Left hindlimb (tissue), 1 donor: ENCODE measurements at regions not wholly inside any gene's neighbourhood (a gene's known extent, or its start where the extent isn't known, plus 50 kb on each side); places are given as distances from the start of the nearest gene placed in this dataset.
A peak's percentile ranks its signal among the peaks of the same experiment; 100 is the strongest.

Experiments
- DNase-seq: peaks from one replicate; pipeline ENCODE4 v3.0.0-alpha.2; 2018

- DNase-seq, result no peak
These were observed 240.8 kb upstream of the ZPLD1 start for GRCh38 chr3:102194001-102194400.

- DNase-seq, result no peak
These were observed 240.1 kb upstream of the ZPLD1 start for GRCh38 chr3:102194760-102195159.

GRCh38 chr3:102195198-102195948, 239.4 kb upstream of the ZPLD1 start:
- no peak for DNase-seq

- DNase-seq, result no peak
These were observed 234.7 kb upstream of the ZPLD1 start for GRCh38 chr3:102200126-102200525.

- no peak for DNase-seq
These were observed 234.3 kb upstream of the ZPLD1 start for GRCh38 chr3:102200560-102200959.

GRCh38 chr3:102205647-102206046, 229.2 kb upstream of the ZPLD1 start:
- no peak for DNase-seq

- DNase-seq, result peak; percentile 64
These were observed 228.2 kb upstream of the ZPLD1 start for GRCh38 chr3:102206511-102207031.

- DNase-seq, result peak; percentile 52
These were observed 227.7 kb upstream of the ZPLD1 start for GRCh38 chr3:102207151-102207571.

- no peak for DNase-seq
These were observed 219.6 kb upstream of the ZPLD1 start for GRCh38 chr3:102215166-102215565.

- no peak for DNase-seq
These were observed 211.7 kb upstream of the ZPLD1 start for GRCh38 chr3:102223132-102223531.

GRCh38 chr3:102224171-102224570, 210.6 kb upstream of the ZPLD1 start:
- no peak for DNase-seq

- no peak for DNase-seq
These were observed 209.8 kb upstream of the ZPLD1 start for GRCh38 chr3:102225005-102225404.

GRCh38 chr3:102225407-102226132, 209.2 kb upstream of the ZPLD1 start:
- DNase-seq, result no peak

- DNase-seq, result no peak
These were observed 208.4 kb upstream of the ZPLD1 start for GRCh38 chr3:102226463-102226862.

- peak; percentile 82 for DNase-seq
These were observed 205.7 kb upstream of the ZPLD1 start for GRCh38 chr3:102229062-102229655.

GRCh38 chr3:102230057-102230456, 204.8 kb upstream of the ZPLD1 start:
- DNase-seq, result no peak

- no peak for DNase-seq
These were observed 200.9 kb upstream of the ZPLD1 start for GRCh38 chr3:102233881-102234280.

GRCh38 chr3:102235679-102236078, 199.1 kb upstream of the ZPLD1 start:
- DNase-seq, result no peak

- DNase-seq, result no peak
These were observed 197.6 kb upstream of the ZPLD1 start for GRCh38 chr3:102237181-102237580.

- DNase-seq, result no peak
These were observed 197.0 kb upstream of the ZPLD1 start for GRCh38 chr3:102237838-102238237.

- no peak for DNase-seq
These were observed 196.5 kb upstream of the ZPLD1 start for GRCh38 chr3:102238362-102238761.

- no peak for DNase-seq
These were observed 194.1 kb upstream of the ZPLD1 start for GRCh38 chr3:102240720-102241119.

- DNase-seq, result no peak
These were observed 185.7 kb upstream of the ZPLD1 start for GRCh38 chr3:102248981-102249705.
